Astrocyte of the hippocampus (primary cell): ENCODE measurements at regions not wholly inside any gene's neighbourhood (a gene's known extent, or its start where the extent isn't known, plus 50 kb on each side); places are given as distances from the start of the nearest gene placed in this dataset.
"Not testable (repeated sequence)": the region's sequence is repeated elsewhere in the genome, so short reads cannot be mapped to it uniquely, and the experiment has no call there.

Source experiments
- DNase-seq: peaks from one replicate; pipeline ENCODE4 v3.0.0; 2011; ENCODE audit warnings: low read depth, low spot score

DNA sequence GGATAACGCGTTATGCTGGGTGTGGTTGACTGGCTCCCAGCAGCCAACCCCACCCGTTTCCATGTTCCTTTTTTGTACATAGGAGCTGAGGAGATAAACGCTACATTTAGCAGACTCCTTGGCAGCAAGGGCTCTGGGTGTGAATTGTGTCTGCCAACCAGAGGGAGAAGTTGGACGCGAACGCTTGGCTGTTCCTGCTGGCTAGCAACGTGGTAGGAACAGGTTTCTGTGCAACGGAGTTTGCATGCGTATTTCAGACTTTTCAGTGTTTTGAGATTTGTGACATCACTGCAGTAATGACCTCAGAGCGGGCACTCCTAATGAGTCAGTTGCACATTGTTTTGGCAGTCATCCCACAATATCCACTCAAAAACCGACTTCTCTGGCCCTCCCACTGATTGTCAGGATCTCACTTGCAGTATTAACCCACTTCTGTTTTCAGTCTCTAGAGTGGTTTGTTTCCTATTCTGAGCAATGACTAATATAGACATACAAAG lies 98.7 kb upstream of the RGS1 start:
- DNase-seq: peak; percentile 74

DNA sequence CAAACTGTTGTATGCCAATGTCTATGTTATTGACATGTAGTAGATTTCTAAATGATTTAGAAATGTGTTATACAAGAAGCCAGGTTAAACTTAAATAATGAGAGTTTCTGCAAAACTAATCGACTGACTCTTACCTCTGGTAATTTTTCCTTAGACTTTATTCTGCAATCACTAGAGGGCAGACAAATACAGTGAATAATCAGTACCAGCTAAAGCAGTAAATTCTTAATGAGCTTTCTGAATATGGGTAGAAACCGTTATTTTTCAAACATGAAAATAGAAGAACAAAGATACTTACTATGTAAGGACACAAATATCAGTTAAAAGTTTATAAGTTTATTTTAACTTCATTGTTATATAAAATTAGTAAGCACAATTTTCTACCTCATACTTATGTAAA lies 97.9 kb upstream of the RGS1 start:
- DNase-seq: peak; percentile 57

DNA sequence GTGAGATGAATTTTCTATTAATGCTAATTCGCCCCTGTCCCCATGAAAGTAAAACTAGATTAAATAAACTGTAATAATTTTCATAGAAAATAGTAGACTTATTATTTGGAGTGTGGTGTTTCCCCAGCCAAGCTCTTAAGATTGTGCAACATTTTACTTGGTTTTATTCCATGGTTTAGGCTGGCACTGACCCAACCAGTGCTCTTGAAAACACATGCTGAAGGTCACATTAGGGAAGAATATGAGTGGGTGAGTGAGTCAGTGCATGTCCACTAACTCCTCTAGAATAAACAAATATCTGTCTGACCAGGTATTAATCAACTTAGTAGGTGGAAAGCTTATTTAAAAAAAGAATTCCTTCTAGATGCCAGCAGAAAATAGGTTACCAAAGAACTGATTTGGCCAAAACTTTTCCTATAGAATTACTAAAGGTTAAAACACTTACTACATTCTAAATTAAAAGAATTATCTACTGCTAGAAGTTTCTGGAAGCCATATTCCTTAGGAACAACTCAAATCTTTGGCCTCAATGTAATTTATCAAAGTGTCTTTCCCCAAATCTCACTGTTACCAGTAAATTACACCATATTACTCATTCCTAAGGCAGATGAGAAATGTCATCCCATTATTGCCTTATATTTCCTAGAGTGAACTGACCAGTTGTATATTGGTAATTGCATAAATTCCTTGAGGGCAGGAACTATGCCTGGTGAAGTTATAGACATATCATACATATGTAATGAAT lies 89.7 kb upstream of the RGS1 start:
- peak; percentile 92 for DNase-seq

DNA sequence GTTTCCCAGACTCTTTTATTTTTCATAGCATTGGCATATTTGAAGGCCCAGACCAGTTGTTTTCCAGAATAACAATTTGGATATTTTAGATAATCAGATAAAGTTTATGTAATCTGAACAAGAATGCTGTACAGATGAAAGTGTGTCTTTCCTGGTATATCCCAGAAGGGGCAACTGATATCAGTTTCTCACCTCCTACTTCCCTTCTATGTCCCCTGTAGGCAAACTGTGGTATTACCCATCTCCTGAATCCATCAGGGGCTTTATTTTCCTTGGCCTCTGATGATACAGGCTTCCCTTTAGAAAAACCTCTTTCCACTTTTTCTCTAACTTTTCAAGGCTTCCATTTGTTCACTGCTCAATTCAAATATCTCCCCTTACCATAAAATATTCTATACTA lies 87.5 kb upstream of the RGS1 start:
- DNase-seq: no peak

DNA sequence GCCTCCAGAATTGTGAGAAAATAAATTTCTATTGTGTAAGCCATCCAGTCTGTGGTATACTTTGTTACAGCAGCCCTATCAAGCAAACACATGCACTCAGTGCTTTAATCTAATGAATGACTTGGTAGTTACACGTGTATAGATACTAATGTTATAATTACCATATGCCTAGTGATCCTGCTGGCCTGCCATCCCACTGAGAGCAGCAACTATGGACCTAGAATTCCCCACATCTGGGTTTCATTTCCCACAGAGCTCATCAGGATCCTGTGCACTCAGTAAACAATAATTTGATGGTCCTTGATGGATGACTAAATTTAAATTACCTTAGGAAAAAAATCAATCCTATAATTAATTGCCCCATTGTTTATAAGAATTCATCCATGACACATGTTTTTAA lies 86.5 kb upstream of the RGS1 start:
- DNase-seq: no peak

DNA sequence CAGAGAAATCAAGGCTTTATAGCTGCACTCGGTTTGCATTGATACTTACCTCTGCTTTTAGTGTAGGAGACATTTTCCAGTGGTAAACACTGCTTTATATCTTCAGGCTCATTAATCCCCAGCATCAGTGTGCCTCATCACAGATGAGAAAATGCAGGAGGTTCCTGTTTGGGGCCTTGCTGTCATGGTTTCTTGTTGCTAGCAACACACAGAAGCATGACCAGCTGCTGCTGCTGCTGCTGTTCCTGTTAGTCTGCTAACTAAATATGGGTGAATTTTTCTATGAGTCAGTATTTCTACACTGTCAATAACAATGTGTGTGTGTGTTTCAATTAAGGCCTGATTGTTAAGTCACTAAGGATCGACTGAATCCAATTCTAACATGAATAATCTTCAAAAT lies 85.8 kb upstream of the RGS1 start:
- DNase-seq: peak; percentile 85

DNA sequence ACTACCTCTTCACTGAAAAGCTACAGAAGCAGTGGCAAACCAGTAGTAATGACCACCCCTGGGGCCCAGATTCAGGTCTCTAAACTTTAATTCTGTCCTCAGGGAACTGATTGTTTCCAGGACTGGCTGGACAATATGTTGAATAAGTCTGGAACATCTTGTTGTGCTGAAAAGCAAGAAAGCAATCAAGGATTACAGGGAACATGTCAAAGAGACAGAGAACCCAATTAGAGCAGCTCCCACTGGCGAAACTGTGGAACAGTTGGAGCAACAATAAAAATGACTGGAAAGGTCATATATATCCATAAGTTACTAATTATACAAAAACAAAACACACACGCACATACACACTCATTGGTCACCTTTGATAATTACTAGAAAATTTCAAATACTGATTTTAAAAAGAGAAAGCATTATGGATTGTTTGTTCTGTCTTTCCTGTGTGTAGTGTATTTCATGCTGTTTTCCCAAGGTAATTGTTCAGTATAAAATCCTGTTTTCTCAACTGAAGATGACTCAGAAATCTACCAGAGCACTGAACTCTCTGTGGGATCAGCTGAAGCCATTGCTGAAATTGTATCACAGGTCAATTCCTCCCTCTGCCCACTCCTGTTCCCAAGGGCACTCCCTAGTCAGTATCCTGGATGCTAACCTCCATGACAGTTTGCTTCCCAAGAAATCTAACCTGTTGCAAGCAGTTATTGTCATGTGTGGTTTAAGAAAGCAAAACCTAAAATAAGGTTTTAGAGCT lies 83.6 kb upstream of the RGS1 start:
- DNase-seq: no peak

DNA sequence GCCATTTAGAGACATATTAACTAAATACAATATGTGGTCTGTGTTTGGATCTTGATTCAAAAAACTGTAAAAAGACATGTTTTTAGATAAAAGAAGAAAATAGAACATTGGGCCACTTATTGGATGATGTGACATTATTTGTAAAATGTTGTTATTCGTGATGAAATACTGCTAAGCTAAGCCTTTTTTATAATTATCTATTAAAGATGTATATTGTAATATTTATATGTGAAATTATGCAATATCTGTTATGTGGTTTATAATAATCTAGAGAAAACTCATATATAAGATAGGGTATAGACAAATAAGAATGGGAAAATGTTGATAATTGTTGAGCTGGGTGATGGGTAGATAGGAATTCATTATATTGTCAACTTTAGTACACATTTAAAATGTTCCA lies 82.0 kb upstream of the RGS1 start:
- DNase-seq: no peak

DNA sequence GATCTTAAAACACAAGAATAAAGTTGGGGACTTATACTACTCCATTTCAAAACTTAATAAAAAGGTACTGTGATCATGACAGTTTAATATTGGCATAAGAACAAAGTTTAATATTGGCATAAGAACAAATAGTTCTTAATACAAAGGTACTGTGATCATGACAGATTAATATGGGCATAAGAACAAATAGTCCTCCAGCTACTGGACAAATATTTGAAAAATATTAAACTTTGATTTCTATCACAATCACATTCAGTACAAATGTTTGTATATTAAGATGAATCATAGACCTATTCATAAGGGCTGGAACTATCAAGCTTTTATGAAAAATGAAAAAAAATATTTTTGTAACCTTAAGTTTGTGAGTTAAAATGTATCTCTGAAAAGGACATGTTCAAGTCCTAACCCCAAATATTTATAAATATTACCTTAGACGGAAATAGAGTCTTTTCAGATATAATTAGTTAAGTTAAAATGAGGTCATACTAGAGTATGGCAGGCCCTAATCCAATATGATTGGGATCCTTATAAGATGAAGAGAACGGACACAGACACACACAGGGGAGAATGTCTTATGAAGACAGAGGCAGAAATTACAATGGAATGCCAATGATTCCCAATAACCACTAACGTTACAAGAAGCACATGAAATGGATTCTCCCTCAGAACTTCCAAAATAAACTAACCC lies 79.1 kb upstream of the RGS1 start:
- DNase-seq: no peak

DNA sequence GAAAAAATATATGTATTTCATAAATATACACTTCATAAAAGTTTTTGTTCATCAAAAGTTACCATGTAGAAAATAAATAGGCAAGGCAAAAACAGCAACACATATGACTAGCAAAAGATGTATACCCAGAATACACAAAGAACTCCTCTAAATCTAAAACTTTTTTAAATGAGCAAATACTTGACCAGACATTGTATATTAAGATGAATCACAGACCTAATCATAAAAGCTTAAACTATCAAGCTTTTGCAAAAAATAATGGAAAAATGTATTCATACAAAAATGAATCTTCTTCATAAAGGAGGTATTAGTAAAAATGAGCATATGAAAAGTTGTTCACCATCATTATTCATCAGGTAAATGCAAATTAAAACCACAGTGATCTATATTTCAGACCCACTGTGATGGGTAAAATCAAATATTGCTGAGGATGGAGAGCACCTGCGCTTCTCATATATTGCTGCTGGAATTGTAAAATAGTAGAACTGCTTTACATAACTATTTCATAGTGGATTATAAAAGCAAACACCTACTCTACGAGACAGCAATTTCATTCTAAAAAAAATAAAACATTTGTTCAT lies 78.3 kb upstream of the RGS1 start:
- no peak for DNase-seq

DNA sequence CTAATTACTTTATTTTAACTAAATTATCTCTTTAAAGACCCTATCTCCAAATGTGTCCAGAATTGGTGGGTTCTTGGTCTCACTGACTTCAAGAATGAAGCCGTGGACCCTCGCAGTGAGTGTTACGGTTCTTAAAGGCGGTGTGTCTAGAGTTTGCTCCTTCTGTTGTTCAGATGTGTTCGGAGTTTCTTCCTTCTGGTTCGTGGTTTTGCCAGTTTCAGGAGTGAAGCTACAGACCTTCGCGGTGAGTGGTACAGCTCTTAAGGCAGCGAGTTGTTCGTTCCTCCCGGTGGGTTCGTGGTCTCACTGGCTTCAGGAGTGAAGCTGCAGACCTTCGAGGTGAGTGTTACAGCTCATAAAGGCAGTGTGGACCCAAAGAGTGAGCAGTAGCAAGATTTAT lies 77.5 kb upstream of the RGS1 start:
- not testable (repeated sequence) for DNase-seq

DNA sequence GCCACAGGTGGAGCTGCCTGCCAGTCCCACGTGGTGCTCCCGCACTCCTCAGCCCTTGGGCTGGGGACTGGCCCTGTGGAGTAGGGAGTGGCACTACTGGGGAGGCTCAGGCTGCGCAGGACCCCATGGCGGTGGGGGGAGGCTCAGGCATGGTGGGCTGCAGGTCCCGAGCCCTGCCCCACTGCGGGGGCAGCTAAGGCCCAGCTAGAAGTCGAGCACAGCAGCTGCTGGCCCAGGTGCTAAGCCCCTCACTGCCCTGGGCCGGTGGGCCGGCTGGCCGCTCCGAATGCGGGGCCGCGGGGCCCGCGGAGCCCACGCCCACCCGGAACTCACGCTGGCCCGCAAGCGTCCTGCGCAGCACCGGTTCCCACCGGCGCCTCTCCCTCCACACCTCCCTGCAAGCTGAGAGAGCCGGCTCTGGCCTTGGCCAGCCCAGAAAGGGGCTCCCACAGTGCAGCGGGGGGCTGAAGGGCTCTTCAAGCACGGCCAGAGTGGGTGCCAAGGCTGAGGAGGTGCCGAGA lies 76.5 kb upstream of the RGS1 start:
- DNase-seq: not testable (repeated sequence)

DNA sequence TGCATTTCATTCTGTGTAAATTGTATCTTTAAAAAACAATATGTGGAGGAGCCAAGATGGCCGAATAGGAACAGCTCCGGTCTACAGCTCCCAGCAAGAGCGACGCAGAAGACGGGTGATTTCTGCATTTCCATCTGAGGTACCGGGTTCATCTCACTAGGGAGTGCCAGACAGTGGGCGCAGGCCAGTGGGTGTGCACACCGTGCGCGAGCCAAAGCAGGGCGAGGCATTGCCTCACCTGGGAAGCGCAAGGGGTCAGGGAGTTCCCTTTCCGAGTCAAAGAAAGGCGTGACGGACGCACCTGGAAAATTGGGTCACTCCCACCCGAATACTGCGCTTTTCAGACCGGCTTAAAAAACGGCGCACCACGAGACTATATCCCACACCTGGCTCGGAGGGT lies 75.0 kb upstream of the RGS1 start:
- not testable (repeated sequence) for DNase-seq

DNA sequence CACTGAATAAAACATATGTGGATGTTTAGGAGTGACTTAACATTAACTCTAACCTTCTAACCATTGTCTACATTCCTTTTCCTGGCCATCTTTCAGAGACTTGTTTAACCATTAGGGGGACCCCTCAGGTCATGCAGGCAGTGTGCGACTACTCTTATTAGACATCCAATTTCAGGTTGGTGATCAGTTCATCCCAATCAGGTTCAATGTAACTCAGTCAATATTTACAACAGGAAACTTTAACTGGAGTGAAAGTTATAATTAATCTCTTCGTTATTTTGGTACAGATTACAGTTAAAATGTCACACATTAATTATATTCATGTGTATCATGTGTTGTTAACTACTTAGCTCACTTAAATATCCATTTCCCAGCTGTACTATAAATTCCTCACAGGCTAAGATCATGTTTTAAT lies 68.8 kb upstream of the RGS1 start:
- DNase-seq: peak; percentile 57

DNA sequence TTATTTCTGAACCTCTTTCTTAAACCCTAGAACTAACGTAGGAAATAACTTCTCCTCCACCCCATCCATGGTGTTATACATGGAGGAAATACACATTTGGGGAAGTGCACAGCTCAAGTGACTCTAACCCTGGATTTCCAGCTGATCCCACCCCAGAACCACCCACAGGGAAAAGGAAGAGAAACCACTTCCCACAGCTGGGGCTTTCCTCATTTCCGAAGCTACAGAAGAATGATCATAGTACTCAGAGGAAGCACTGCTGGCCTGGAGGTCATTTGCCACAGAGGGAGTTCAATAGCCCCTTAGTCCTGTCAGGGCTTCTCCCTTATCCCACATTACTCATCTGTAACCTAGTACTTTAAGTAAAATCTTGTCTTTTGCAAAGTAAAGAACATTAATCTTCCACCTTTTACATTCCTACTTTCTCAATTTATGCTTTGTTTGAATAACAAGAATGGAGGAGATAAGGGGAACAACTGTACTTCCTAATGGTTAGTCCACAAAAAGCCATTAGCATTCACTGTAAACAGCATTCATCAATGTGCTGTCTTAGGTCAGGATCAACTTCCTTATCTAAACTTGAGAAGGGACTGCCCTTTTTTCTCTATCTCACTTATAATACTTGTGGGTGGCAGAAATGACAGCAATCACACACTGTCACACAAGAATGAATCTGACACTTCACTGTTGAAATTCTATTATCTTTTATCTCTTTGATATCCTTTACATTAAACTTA lies 63.0 kb upstream of the RGS1 start:
- DNase-seq: no peak

DNA sequence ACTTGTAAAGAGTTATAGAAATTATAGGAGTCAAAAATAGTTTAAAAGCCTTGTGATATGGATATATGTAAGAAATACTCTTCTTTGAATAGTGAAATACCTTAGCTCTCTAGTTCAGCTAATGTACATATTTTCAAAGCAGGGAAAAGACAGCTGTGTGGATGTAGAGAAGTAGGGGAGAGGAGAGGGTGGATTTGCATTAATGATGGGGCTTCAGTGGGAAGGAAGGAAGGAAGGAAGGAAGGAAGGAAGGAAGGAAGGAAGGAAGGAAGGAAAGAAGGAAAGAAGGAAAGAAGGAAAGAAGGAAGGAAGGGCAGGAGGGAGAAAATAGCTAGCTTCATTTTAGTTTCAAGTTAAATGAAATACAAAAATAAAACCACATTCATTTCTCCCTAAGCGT lies 62.4 kb upstream of the RGS1 start:
- no peak for DNase-seq

DNA sequence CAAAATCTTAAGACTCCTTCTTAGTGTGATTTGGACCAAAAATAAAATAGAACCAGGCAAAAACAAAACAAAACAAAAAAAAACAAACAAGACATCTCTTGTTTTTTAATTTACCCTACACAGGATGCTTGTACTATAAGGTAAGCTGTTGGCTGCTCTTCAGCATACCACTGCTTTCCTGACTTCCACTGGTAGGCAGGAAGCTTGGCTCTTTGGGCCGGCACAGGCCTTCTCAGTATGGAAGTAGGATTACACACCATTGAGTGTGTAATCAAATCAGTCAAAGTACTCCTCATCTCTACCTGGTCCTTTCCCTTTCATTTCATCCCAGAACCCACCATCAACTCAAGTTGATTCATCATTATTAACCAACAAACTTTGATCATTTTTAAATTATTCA lies 61.9 kb upstream of the RGS1 start:
- no peak for DNase-seq

DNA sequence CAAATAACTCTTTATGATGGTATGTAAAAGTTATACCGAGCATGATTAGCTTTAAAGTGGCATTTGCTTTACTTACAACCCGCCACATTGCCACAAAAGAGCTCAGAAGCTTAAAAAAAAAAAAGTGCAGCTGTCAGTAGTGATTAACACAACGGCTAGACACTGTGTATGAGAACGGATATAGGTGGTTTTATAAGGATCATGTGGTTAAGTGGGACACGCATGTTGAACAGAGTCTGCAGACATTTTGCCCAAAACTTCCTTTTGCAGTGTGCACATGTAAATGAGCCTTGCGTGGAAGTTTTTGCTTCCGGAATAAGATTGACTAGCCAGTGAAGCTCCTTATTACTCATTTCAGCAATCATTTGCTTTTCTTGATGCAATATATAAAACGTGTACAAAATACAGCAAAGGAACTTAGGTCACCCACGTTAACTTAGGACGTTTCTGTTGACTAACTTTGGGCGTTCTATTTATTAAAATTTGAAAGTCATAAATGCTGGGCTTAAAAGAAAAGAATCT lies 58.7 kb upstream of the RGS1 start:
- DNase-seq: peak; percentile 37

DNA sequence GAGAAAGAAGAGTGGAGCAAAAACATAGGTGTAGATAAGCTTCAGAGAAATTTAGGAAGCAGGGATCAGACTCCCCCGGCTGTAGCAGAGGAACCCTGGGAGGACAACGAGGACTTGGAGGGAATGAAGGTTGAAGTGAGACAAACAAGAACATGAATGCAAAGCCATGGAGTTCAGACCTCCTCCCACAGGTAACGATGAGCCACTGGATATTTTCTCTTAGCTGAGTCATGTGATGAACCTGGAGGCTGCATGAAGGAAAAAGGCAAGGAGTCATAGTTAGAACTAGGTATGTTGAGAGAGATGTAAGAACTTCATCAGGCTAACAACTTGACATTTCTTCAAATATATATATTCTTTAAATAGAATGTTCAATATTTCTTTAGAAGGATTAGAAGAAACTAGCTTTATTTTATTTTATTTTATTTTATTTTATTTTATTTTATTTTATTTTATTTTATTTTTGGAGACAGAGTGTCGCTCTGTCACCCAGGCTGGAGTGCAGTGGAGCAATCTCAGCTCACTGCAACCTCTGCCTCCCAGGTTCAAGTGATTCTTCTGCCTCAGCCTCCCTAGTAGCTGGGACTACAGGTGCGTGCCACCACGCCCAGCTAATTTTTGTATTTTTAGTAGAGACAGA lies 57.7 kb upstream of the RGS1 start:
- not testable (repeated sequence) for DNase-seq

DNA sequence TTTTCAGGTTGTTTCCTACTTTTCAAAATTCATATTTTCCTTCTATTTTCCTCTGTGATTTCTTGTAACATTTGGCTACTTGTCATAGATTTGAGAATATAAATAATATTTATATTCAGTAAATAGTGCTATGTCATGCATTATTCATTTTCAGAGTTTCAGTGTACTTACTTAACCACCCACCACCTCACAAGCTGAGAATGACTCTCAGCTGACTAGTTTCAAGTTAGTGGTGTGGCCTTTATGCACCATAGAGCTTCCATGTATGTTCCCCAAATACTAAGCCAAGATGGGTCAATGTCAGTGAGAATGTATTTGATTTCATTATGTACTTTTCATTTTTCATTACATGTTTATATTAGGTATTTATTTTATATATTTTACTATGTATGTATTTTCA lies 56.9 kb upstream of the RGS1 start:
- DNase-seq: no peak

DNA sequence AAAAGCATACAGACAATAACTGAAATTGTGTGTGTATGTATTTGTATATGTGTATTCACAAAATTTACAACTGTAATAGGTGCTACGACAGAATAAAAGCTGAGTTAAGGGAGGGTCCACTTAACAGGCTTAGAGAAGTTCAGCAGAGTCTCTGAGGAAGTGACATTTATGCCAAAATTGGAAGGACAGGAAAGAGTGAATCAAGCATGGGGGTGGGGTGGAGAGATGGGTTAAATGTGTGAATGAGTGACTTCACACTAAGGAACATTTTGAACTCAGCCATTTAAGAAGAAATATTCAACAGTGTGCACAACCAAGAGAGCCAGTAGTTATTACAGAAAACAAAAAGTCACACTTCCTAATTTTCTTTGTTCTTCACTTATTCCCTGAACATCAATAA lies 53.8 kb upstream of the RGS1 start:
- no peak for DNase-seq
